HEK293T (cell line): ENCODE measurements at regions not wholly inside any gene's neighbourhood (a gene's known extent, or its start where the extent isn't known, plus 50 kb on each side); places are given as distances from the start of the nearest gene placed in this dataset.
"Not testable (repeated sequence)": the region's sequence is repeated elsewhere in the genome, so short reads cannot be mapped to it uniquely, and the experiment has no call there.

ENCODE experiments used
- CTCF ChIA-PET: fragments of 350-600 bp; formaldehyde crosslinking; extraction: SDS; loops from one replicate; lab custom pipeline; 2021; ENCODE audit warnings: antibody characterized with exemption, inconsistent platforms; lab: Yijun Ruan, JAX
- POLR2A ChIA-PET: fragments of 350-600 bp; formaldehyde crosslinking; extraction: SDS; loops from one replicate; lab custom pipeline; 2020; ENCODE audit warnings: antibody characterized with exemption, inconsistent platforms; lab: Yijun Ruan, JAX
- DNase-seq: peaks from one replicate; pipeline ENCODE4 v3.0.0; 2012; ENCODE audit warnings: mixed read lengths; ENCODE audit errors: extremely low spot score
- ARNT ChIP-seq: fragments of 450-650 bp; IDR thresholded peaks from 2 replicates; pipeline ENCODE4 v1.6.1; 2017; ENCODE audit warnings: mild to moderate bottlenecking
- BHLHE40 ChIP-seq: fragments of 450-650 bp; IDR thresholded peaks from 2 replicates; pipeline ENCODE4 v1.6.1; 2016; ENCODE audit warnings: mild to moderate bottlenecking, moderate library complexity, borderline replicate concordance
- CTBP1 ChIP-seq: fragments of 450-650 bp; IDR thresholded peaks from 2 replicates; pipeline ENCODE4 v1.6.1; 2016; ENCODE audit warnings: borderline replicate concordance
- ELF4 ChIP-seq: fragments of 450-650 bp; IDR thresholded peaks from 2 replicates; pipeline ENCODE4 v1.6.1; 2017; ENCODE audit warnings: antibody characterized with exemption
- FOXA1 ChIP-seq: fragments of 450-650 bp; IDR thresholded peaks from 2 replicates; pipeline ENCODE4 v1.6.1; 2016; ENCODE audit warnings: mild to moderate bottlenecking
- FOXK2 ChIP-seq: fragments of 450-650 bp; IDR thresholded peaks from 2 replicates; pipeline ENCODE4 v1.6.1; 2016; ENCODE audit warnings: mild to moderate bottlenecking
- FOXM1 ChIP-seq: fragments of 450-650 bp; IDR thresholded peaks from 2 replicates; pipeline ENCODE4 v1.6.1; 2017; ENCODE audit warnings: mild to moderate bottlenecking, borderline replicate concordance
- HDGF ChIP-seq: fragments of 450-650 bp; IDR thresholded peaks from 2 replicates; pipeline ENCODE4 v1.6.1; 2017; ENCODE audit warnings: antibody characterized with exemption, borderline replicate concordance
- L3MBTL2 ChIP-seq: fragments of 450-650 bp; conservative IDR thresholded peaks from 2 replicates; pipeline ENCODE4 v1.6.1; 2016; ENCODE audit warnings: mild to moderate bottlenecking
- LEF1 ChIP-seq: fragments of 450-650 bp; IDR thresholded peaks from 2 replicates; pipeline ENCODE4 v1.6.1; 2017; ENCODE audit warnings: mild to moderate bottlenecking, borderline replicate concordance
- NFRKB ChIP-seq: fragments of 450-650 bp; IDR thresholded peaks from 2 replicates; pipeline ENCODE4 v1.6.1; 2016; ENCODE audit warnings: mild to moderate bottlenecking, moderate library complexity
- SP1 ChIP-seq: fragments of 450-650 bp; IDR thresholded peaks from 2 replicates; pipeline ENCODE4 v1.6.1; 2017
- SUZ12 ChIP-seq: fragments of 450-650 bp; IDR thresholded peaks from 2 replicates; pipeline ENCODE4 v1.6.1; 2016; ENCODE audit warnings: mild to moderate bottlenecking
- TARDBP ChIP-seq: fragments of 450-650 bp; IDR thresholded peaks from 2 replicates; pipeline ENCODE4 v1.6.1; 2016
- ZNF384 ChIP-seq: fragments of 450-650 bp; IDR thresholded peaks from 2 replicates; pipeline ENCODE4 v1.6.1; 2016
- TF ChIP-seq, protein P1 (sequence below): fragments of 450-650 bp; IDR thresholded peaks from 2 replicates; pipeline ENCODE4 v1.6.1; 2016

DNA sequence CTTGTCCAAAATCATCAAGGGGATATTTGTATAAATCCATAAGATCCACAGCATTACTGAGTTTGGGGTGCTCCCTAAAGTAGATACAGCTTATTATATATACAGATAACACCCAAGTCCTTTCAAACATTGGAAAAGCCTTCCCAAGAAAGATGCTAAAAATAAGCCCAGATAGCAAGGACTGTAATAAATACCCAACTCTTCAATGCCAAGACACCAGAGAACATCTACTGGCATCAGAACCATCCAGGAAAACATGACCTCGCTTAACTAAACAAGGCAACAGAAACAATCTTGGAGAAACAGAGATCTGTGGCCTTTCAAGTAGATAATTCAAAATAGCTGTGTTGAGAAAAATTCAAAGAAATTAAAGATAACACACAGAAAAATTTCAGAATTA lies 761.4 kb downstream of the GRIK2 start:
- CTCF ChIA-PET, result no interaction called here
- TF ChIP-seq NFRKB, result no peak
- TF ChIP-seq BHLHE40, result no peak
- TF ChIP-seq ARNT, result no peak
- no peak for TF ChIP-seq ELF4
- no peak for TF ChIP-seq L3MBTL2
- no peak for TF ChIP-seq FOXA1
- TF ChIP-seq, protein P1, sequence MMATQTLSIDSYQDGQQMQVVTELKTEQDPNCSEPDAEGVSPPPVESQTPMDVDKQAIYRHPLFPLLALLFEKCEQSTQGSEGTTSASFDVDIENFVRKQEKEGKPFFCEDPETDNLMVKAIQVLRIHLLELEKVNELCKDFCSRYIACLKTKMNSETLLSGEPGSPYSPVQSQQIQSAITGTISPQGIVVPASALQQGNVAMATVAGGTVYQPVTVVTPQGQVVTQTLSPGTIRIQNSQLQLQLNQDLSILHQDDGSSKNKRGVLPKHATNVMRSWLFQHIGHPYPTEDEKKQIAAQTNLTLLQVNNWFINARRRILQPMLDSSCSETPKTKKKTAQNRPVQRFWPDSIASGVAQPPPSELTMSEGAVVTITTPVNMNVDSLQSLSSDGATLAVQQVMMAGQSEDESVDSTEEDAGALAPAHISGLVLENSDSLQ, result no peak
- TF ChIP-seq CTBP1, result no peak
- no peak for TF ChIP-seq SP1
- no peak for TF ChIP-seq SUZ12
- TF ChIP-seq FOXK2, result no peak
- no peak for TF ChIP-seq HDGF
- no peak for TF ChIP-seq FOXM1
- TF ChIP-seq ZNF384, result no peak
- TF ChIP-seq LEF1, result no peak
- TF ChIP-seq TARDBP, result no peak
- DNase-seq, result no peak
- POLR2A ChIA-PET, result no interaction called here

DNA sequence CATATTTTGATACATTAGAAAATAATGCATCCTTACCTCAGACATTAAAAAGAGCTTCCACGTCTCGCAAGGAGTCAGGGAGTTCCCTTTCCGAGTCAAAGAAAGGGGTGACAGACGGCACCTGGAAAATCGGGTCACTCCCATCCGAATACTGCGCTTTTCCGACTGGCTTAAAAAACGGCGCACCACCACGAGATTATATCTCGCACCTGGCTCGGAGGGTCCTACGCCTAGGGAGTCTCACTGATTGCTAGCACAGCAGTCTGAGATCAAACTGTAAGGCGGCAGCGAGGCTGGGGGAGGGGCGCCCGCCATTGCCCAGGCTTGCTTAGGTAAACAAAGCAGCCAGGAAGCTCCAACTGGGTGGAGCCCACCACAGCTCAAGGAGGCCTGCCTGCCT lies 776.3 kb downstream of the GRIK2 start:
- CTCF ChIA-PET, DNase-seq, POLR2A ChIA-PET: not testable (repeated sequence)

DNA sequence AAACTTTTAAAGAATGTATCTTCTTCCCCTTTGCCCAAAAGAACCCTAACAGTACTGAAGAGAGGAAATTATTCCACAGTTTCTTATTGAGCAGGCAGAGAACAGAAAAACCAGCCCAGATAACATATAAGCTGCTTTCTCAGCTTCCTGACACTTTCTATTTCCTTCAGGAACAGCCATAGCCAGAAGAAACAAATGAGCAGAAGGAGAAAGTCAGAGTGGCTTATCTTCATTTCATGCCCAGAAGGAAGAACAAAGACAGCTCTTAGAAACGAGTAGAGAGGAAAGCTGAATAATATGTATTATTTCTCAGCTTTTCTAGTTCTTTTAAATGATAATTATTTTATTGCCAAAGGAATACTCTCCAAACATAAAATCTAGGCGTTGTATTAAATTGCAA lies 793.7 kb downstream of the GRIK2 start:
- POLR2A ChIA-PET, result no interaction called here
- TF ChIP-seq CTBP1, result no peak
- no peak for TF ChIP-seq SUZ12
- TF ChIP-seq ELF4, result no peak
- TF ChIP-seq HDGF, result no peak
- no peak for TF ChIP-seq FOXK2
- no peak for TF ChIP-seq L3MBTL2
- TF ChIP-seq ARNT, result no peak
- TF ChIP-seq FOXM1, result no peak
- TF ChIP-seq NFRKB, result no peak
- no peak for TF ChIP-seq FOXA1
- TF ChIP-seq SP1, result no peak
- TF ChIP-seq LEF1, result no peak
- CTCF ChIA-PET, result no interaction called here

DNA sequence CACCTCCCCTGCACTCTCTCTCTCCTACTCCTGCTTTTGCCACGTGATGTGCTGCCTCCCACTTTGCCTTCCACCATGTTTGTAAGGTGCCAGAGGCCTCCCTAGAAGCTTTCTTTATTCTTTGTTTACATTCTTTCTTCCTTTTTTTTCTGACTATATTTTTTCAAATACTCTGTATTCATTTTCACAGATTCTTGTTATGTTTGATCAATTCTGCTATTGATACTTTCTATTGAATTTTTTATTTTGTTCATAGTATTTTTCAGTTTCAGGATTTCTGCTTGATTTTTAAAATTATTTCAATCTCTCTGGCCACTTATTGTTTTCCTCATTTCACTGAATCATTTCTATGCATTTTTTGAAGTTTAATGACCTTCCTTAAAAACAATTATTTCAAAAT lies 801.8 kb downstream of the GRIK2 start:
- no peak for DNase-seq
- TF ChIP-seq ELF4 (no peak), TARDBP (no peak), ARNT (no peak)
- ChIA-PET CTCF (no interaction called here), POLR2A (no interaction called here)

More for the DNA sequence above, 793.7 kb downstream of the GRIK2 start:
- DNase-seq, result no peak

DNA sequence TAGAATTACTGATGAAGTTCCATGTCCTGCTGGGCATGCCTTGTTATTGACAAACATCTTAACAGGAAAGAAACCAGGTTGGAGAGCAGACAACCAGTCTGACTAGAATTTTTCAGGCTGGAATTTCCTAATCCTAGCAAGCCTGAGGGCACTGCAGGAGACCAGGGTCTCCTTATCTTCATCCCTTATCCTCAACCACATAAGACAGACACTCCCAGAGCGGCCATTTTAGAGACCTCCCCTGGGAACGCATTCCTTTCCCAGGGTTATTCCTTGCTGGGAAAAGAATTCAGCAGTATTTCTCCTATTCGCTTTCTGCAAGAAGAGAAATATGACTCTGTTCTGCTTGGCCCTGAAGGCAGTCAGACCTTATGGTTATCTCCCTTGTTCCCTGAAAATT lies 803.7 kb downstream of the GRIK2 start:
- CTCF ChIA-PET, result no interaction called here

GRCh38 chr6:102204351-102204750 lies 810.8 kb downstream of the GRIK2 start:
- no peak for DNase-seq
- ChIA-PET CTCF (interaction anchor here (0.6 kb wide), 1 partner anchor 595 kb away, joined by 3 read pairs; no protein-coding TSS in a partner anchor), POLR2A (no interaction called here)
- TF ChIP-seq SUZ12 (no peak), FOXM1 (no peak), L3MBTL2 (no peak), TARDBP (no peak), HDGF (no peak)

More for the DNA sequence above, 803.7 kb downstream of the GRIK2 start:
- no peak for DNase-seq
- POLR2A ChIA-PET, result no interaction called here
- TF ChIP-seq ZNF384, result no peak
- TF ChIP-seq LEF1, result no peak
- TF ChIP-seq SP1, result no peak
- no peak for TF ChIP-seq SUZ12
- no peak for TF ChIP-seq CTBP1
- TF ChIP-seq BHLHE40, result no peak
- no peak for TF ChIP-seq FOXA1
- no peak for TF ChIP-seq TARDBP
- TF ChIP-seq HDGF, result no peak
- no peak for TF ChIP-seq L3MBTL2
- TF ChIP-seq ARNT, result no peak

DNA sequence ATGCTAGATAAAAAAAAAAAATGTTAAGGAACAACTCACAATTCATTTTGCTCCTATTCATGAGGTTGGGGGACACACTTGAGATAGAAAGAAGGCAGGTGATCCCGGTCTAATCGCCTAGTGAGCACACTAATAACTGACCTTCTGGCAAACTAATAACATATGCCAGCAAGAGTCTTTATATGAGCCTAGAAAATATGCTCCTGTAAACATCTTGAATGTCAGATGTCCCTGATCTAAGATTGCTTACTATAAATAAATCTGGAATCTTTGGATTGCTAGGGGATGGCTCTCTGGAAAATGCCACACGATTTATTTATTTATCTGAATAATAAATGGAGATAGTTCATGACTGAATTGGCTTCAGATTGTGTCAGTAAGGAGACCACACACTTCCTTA lies 821.9 kb downstream of the GRIK2 start:
- ChIA-PET CTCF (no interaction called here), POLR2A (no interaction called here)
- no peak for DNase-seq
- TF ChIP-seq TARDBP (no peak), LEF1 (no peak), FOXK2 (no peak), NFRKB (no peak), ZNF384 (no peak), ELF4 (no peak), SP1 (no peak), HDGF (no peak), CTBP1 (no peak), SUZ12 (no peak), FOXA1 (no peak)
- TF ChIP-seq, protein P1, result no peak
